Prostate gland (tissue), 2 donors: ENCODE measurements at regions not wholly inside any gene's neighbourhood (a gene's known extent, or its start where the extent isn't known, plus 50 kb on each side); places are given as distances from the start of the nearest gene placed in this dataset.

Experiments used
- CTCF ChIP-seq, 4 experiments: fragments of 200-600 bp in 2 of 4; fragments of 450-650 bp in 2 of 4; sonication (generic) in 2 of 4; IDR thresholded peaks; 1 replicate in 3 of 4; 2 replicates in 1 of 4; pipeline ENCODE4 v1.5.1; 2016 to 2019; ENCODE audit warnings: antibody characterized with exemption in 4 of 4, mild to moderate bottlenecking in 2 of 4, moderate library complexity in 2 of 4
- POLR2A ChIP-seq: fragments of 450-650 bp; IDR thresholded peaks from one replicate; pipeline ENCODE4 v1.6.1; 2016; ENCODE audit warnings: antibody characterized with exemption, mild to moderate bottlenecking
- POLR2AphosphoS5 ChIP-seq: sonication (generic); formaldehyde crosslinking; IDR thresholded peaks from one replicate; pipeline ENCODE4 v1.6.1; 2017; ENCODE audit warnings: antibody characterized with exemption

GRCh38 chr4:60366661-60367060, 833.5 kb upstream of the ADGRL3 start:
- TF ChIP-seq POLR2AphosphoS5 = no peak
- TF ChIP-seq CTCF (IDR thresholded peaks at IDR 0.05) = no peak
- no peak for TF ChIP-seq POLR2A
